ENCODE measurements at regions not wholly inside any gene's neighbourhood (a gene's known extent, or its start where the extent isn't known, plus 50 kb on each side); places are given as distances from the start of the nearest gene placed in this dataset.

- no CpG with 5 or more reads among the region's 10 CpGs for WGBS (ENCODE audit: extremely low coverage, insufficient read length, low lambda C conversion rate)
- Histone ChIP-seq H2BK12ac (ENCODE audit: insufficient read length, low read depth, low read length) (no peak overlapping the region), H3K9ac (ENCODE audit: extremely low read depth, insufficient read length, low read length) (no peak overlapping the region), H3K18ac (ENCODE audit: insufficient read length, low read depth, low read length) (no peak overlapping the region), H3K4me2 (ENCODE audit: insufficient read depth, insufficient read length, low read length) (peak overlapping the region; percentile 4), H4K20me1 (ENCODE audit: control insufficient read depth, insufficient read depth, insufficient read length) (peaks cover 3% of the 10 kb centered on the region), H3K4me1 (ENCODE audit: insufficient read depth, low read length) (peaks cover 9% of the 10 kb centered on the region; the same call in 1 of the 2 replicates), H3K27ac (ENCODE audit: insufficient read length, low read depth, low read length) (peak overlapping the region; percentile 63), H4K91ac (ENCODE audit: insufficient read length, low read depth, low read length) (no peak overlapping the region), H3K23me2 (ENCODE audit: insufficient read length, low read depth, low read length, poor library complexity, severe bottlenecking) (no peaks in the 10 kb centered on the region), H3K9me3 (ENCODE audit: control insufficient read depth, low read depth, low read length) (no peaks in the 10 kb centered on the region), H4K5ac (ENCODE audit: insufficient read length, low read depth, low read length) (no peak overlapping the region), H2AK5ac (ENCODE audit: insufficient read length, low read length) (no peak overlapping the region), H3K14ac (ENCODE audit: insufficient read depth, low read length) (peak overlapping the region; percentile 9; the same call in 1 of the 2 replicates), H2BK20ac (ENCODE audit: low read depth, low read length, poor library complexity, severe bottlenecking) (no peak overlapping the region), H3K56ac (ENCODE audit: insufficient read length, low read depth, low read length) (no peak overlapping the region), H2BK15ac (ENCODE audit: low read depth, low read length) (no peak overlapping the region), H3K27me3 (ENCODE audit: insufficient read depth, low read length) (no peaks in the 10 kb centered on the region), H3K4ac (ENCODE audit: low read depth, low read length) (no peak overlapping the region), H2AFZ (ENCODE audit: low read length) (no peak overlapping the region), H2BK120ac (ENCODE audit: low read depth, low read length, poor library complexity, severe bottlenecking) (no peak overlapping the region), H3K79me1 (ENCODE audit: insufficient read depth, low read depth, low read length, poor library complexity, severe bottlenecking) (no peaks in the 10 kb centered on the region), H3T11ph (ENCODE audit: low read length) (no peak overlapping the region), H3K79me2 (ENCODE audit: insufficient read depth, low read length) (no peaks in the 10 kb centered on the region), H2BK5ac (ENCODE audit: insufficient read length, low read length) (no peak overlapping the region), H3K23ac (ENCODE audit: insufficient read length, low read depth, low read length) (no peak overlapping the region), H4K8ac (replicated peaks; ENCODE audit: insufficient read length, low read depth, low read length) (no peak overlapping the region)
- DNase-seq, result no peak
- Mint-ChIP-seq H3K9me3 (peaks cover 13 to 27% of the 10 kb centered on the region in 2 experiments), H3K27ac (peak overlapping the region; percentile 65 to 98 (median 93); a peak in 6 of 7 replicates), H3K36me3 (ENCODE audit: insufficient read depth in 1 of 3, low read depth in 3 of 3) (peaks cover 12 to 26% (median 14%) of the 10 kb centered on the region in 3 experiments), H3K27me3 (ENCODE audit: low read depth) (peaks cover 13% of the 10 kb centered on the region), H3K4me3 (peak overlapping the region; percentile 18 to 55; a peak in 2 of 5 replicates), H3K4me1 (peaks cover 20 to 42% of the 10 kb centered on the region in 2 experiments)
- no peak for TF ChIP-seq CTCF (conservative IDR thresholded peaks at IDR 0.05)
These were observed 513.2 kb downstream of the RNF144A start for GRCh38 chr2:7430421-7430868.

All from H9 (cell line).